Keratinocyte (primary cell): ENCODE measurements at regions not wholly inside any gene's neighbourhood (a gene's known extent, or its start where the extent isn't known, plus 50 kb on each side); places are given as distances from the start of the nearest gene placed in this dataset.

Experiments
- DNase-seq: peaks from one replicate; pipeline ENCODE4 v3.0.0-alpha.2; 2011; ENCODE audit warnings: low read depth, missing footprints, low spot score
- FAIRE-seq: peaks from 2 replicates; lab custom pipeline; 2011; peaks lifted over from hg19 to GRCh38; lab: Jason Lieb, UNC
- H2AFZ ChIP-seq: 2 replicates; pipeline ENCODE4 v1.6.0; 2012; ENCODE audit warnings: low read length, control low read depth, inconsistent platforms; ENCODE audit not compliant: control insufficient read depth
- H3K27ac ChIP-seq: 2 replicates; pipeline ENCODE4 v1.5.1; 2011; ENCODE audit warnings: low read length; ENCODE audit not compliant: control insufficient read depth, insufficient read depth
- H3K27me3 ChIP-seq: 3 replicates; pipeline ENCODE4 v1.6.0; 2011; ENCODE audit warnings: low read length; ENCODE audit not compliant: control insufficient read depth, insufficient read depth; ENCODE audit errors: extremely low read depth
- H3K36me3 ChIP-seq, 2 experiments: 2 replicates in 1 of 2; 3 replicates in 1 of 2; pipeline ENCODE4 v1.5.1; 2011; ENCODE audit warnings: low read length in 2 of 2, mild to moderate bottlenecking in 1 of 2; ENCODE audit not compliant: control insufficient read depth in 2 of 2, insufficient read depth in 2 of 2; ENCODE audit errors: extremely low read depth in 1 of 2
- H3K4me1 ChIP-seq: 3 replicates; pipeline ENCODE4 v1.5.1; 2011; ENCODE audit warnings: low read length; ENCODE audit not compliant: control insufficient read depth, insufficient read depth; ENCODE audit errors: extremely low read depth
- H3K4me2 ChIP-seq: 3 replicates; pipeline ENCODE4 v1.6.0; 2011; ENCODE audit warnings: low read depth, low read length; ENCODE audit not compliant: control insufficient read depth, insufficient read depth; ENCODE audit errors: extremely low read depth
- H3K4me3 ChIP-seq, 3 experiments: fragments of 200-600 bp in 1 of 3; sonication (generic) in 1 of 3; 2 replicates in 2 of 3; 3 replicates in 1 of 3; pipeline ENCODE4 v1.5.1; 2011 to 2016; ENCODE audit warnings: low read length in 3 of 3, mild to moderate bottlenecking in 3 of 3, control low read depth in 2 of 3, inconsistent platforms in 1 of 3, low read depth in 1 of 3, mixed read lengths in 1 of 3, mixed run types in 1 of 3, moderate library complexity in 1 of 3; ENCODE audit not compliant: control insufficient read depth in 2 of 3, insufficient read depth in 2 of 3; ENCODE audit errors: extremely low read depth in 1 of 3
- H3K79me2 ChIP-seq: 2 replicates; pipeline ENCODE4 v1.6.0; 2012; ENCODE audit warnings: low read length; ENCODE audit not compliant: control insufficient read depth, insufficient read depth
- H3K9ac ChIP-seq: 3 replicates; pipeline ENCODE4 v1.6.0; 2011; ENCODE audit warnings: low read length; ENCODE audit not compliant: control insufficient read depth, insufficient read depth; ENCODE audit errors: extremely low read depth
- H3K9me1 ChIP-seq: 3 replicates; pipeline ENCODE4 v1.6.0; 2011; ENCODE audit warnings: low read length; ENCODE audit not compliant: control insufficient read depth, insufficient read depth; ENCODE audit errors: extremely low read depth
- H3K9me3 ChIP-seq: 2 replicates; pipeline ENCODE4 v1.5.1; 2012; ENCODE audit warnings: low read depth, low read length; ENCODE audit not compliant: control insufficient read depth
- H4K20me1 ChIP-seq: 3 replicates; pipeline ENCODE4 v1.6.0; 2011; ENCODE audit warnings: low read length; ENCODE audit not compliant: control insufficient read depth, insufficient read depth; ENCODE audit errors: extremely low read depth
- CTCF ChIP-seq, 3 experiments: IDR thresholded peaks in 1 of 3; conservative IDR thresholded peaks in 1 of 3; optimal IDR thresholded peaks in 1 of 3; 2 replicates in 2 of 3; 3 replicates in 1 of 3; pipeline versions ENCODE3 to v1.5.1; 2011; ENCODE audit warnings: low read length in 3 of 3, mild to moderate bottlenecking in 3 of 3, moderate library complexity in 2 of 3, control low read depth in 1 of 3, inconsistent platforms in 1 of 3; ENCODE audit not compliant: insufficient read depth in 2 of 3; ENCODE audit errors: extremely low read depth in 1 of 3
- EZH2 ChIP-seq: IDR thresholded peaks from one replicate; pipeline ENCODE4 v1.6.1; 2012; ENCODE audit warnings: inconsistent platforms, mild to moderate bottlenecking, low read length, moderate library complexity
- dilution Hi-C: fragments of 300-500 bp; cut with MboI; formaldehyde crosslinking; loops from one replicate; pipeline ENCODE4 v1.7.0; 2020; ENCODE audit warnings: low sequenced_read_pairs; ENCODE audit not compliant: extremely low pct_ligation_motif_present

GRCh38 chr13:91058919-91059318, 288.6 kb upstream of the MIR17HG start:
- DNase-seq: no peak
- Histone ChIP-seq H3K36me3 (no peaks in the 10 kb centered on the region), H4K20me1 (no peaks in the 10 kb centered on the region), H3K9ac (no peak overlapping the region), H3K79me2 (no peaks in the 10 kb centered on the region), H3K4me3 (no peak overlapping the region), H2AFZ (no peak overlapping the region), H3K4me1 (no peaks in the 10 kb centered on the region), H3K9me3 (no peaks in the 10 kb centered on the region), H3K27me3 (no peaks in the 10 kb centered on the region), H3K27ac (no peak overlapping the region), H3K4me2 (no peak overlapping the region), H3K9me1 (no peaks in the 10 kb centered on the region)
- dilution Hi-C loops: no loop called here
- FAIRE-seq: no peak
- no peak for TF ChIP-seq EZH2
- no peak for TF ChIP-seq CTCF (optimal IDR thresholded peaks at IDR 0.05 in 1 of 3, IDR thresholded peaks at IDR 0.05 in 1 of 3, conservative IDR thresholded peaks at IDR 0.05 in 1 of 3; ENCODE audit: extremely low read depth in 1 of 3, insufficient read depth in 2 of 3, low read length in 3 of 3)

- no peaks in the 10 kb centered on the region for H3K27me3 ChIP-seq
- H3K4me3 ChIP-seq: no peak overlapping the region
- TF ChIP-seq CTCF (optimal IDR thresholded peaks at IDR 0.05 in 1 of 3, IDR thresholded peaks at IDR 0.05 in 1 of 3, conservative IDR thresholded peaks at IDR 0.05 in 1 of 3; ENCODE audit: extremely low read depth in 1 of 3, insufficient read depth in 2 of 3, low read length in 3 of 3): no peak
- TF ChIP-seq EZH2: no peak
- no peak overlapping the region for H3K27ac ChIP-seq
- no peak overlapping the region for H2AFZ ChIP-seq
- no peaks in the 10 kb centered on the region for H3K9me1 ChIP-seq
- H3K4me1 ChIP-seq: no peaks in the 10 kb centered on the region
- no peak overlapping the region for H3K9ac ChIP-seq
- FAIRE-seq (no peak), DNase-seq (no peak)
- H3K4me2 ChIP-seq: no peak overlapping the region
- no peaks in the 10 kb centered on the region for H3K9me3 ChIP-seq
- H3K36me3 ChIP-seq: no peaks in the 10 kb centered on the region
- no peaks in the 10 kb centered on the region for H3K79me2 ChIP-seq
- no peaks in the 10 kb centered on the region for H4K20me1 ChIP-seq
- dilution Hi-C loops: no loop called here
These were observed 280.7 kb upstream of the MIR17HG start for GRCh38 chr13:91066745-91067144.
